HEK293 (cell line): ENCODE measurements at regions not wholly inside any gene's neighbourhood (a gene's known extent, or its start where the extent isn't known, plus 50 kb on each side); places are given as distances from the start of the nearest gene placed in this dataset.

Experiments
- CTCF ChIP-seq: fragments of 450-650 bp; formaldehyde crosslinking; IDR thresholded peaks from 2 replicates; pipeline ENCODE4 v1.5.1; 2016; ENCODE audit warnings: missing biosample characterization, missing genetic modification characterization
- PATZ1 ChIP-seq: fragments of 450-650 bp; formaldehyde crosslinking; IDR thresholded peaks from 2 replicates; pipeline ENCODE4 v1.5.1; 2016; ENCODE audit warnings: missing biosample characterization, missing genetic modification characterization
- PBX3 ChIP-seq: sonication (generic); formaldehyde crosslinking; IDR thresholded peaks from 2 replicates; pipeline ENCODE4 v1.8.1; 2022; ENCODE audit warnings: mild to moderate bottlenecking, moderate library complexity, missing genetic modification reagents
- YY1 ChIP-seq: fragments of 450-650 bp; formaldehyde crosslinking; IDR thresholded peaks from 2 replicates; pipeline ENCODE4 v1.5.1; 2018; ENCODE audit warnings: missing biosample characterization, missing genetic modification characterization
- ZBTB10 ChIP-seq: fragments of 450-650 bp; formaldehyde crosslinking; IDR thresholded peaks from 2 replicates; pipeline ENCODE4 v1.5.1; 2016; ENCODE audit warnings: missing biosample characterization, missing genetic modification characterization
- ZBTB49 ChIP-seq: fragments of 450-650 bp; formaldehyde crosslinking; IDR thresholded peaks from 2 replicates; pipeline ENCODE4 v1.5.1; 2016; ENCODE audit warnings: missing biosample characterization, missing genetic modification characterization, low read depth
- ZBTB7A ChIP-seq: fragments of 450-650 bp; formaldehyde crosslinking; IDR thresholded peaks from 2 replicates; pipeline ENCODE4 v1.5.1; 2016; ENCODE audit warnings: low read depth, missing biosample characterization, missing genetic modification characterization
- ZNF138 ChIP-seq: fragments of 450-650 bp; formaldehyde crosslinking; IDR thresholded peaks from 2 replicates; pipeline ENCODE4 v1.5.1; 2016; ENCODE audit warnings: missing biosample characterization, missing genetic modification characterization, borderline replicate concordance
- ZNF155 ChIP-seq: fragments of 450-650 bp; formaldehyde crosslinking; IDR thresholded peaks from 2 replicates; pipeline ENCODE4 v1.5.1; 2016; ENCODE audit warnings: missing biosample characterization, missing genetic modification characterization
- ZNF302 ChIP-seq: fragments of 450-650 bp; formaldehyde crosslinking; IDR thresholded peaks from 2 replicates; pipeline ENCODE4 v1.5.1; 2016; ENCODE audit warnings: missing biosample characterization, missing genetic modification characterization, low read depth
- ZNF449 ChIP-seq: fragments of 450-650 bp; formaldehyde crosslinking; IDR thresholded peaks from 2 replicates; pipeline ENCODE4 v1.5.1; 2017; ENCODE audit warnings: missing biosample characterization, mild to moderate bottlenecking, missing genetic modification characterization, moderate library complexity
- ZNF747 ChIP-seq: fragments of 450-650 bp; formaldehyde crosslinking; IDR thresholded peaks from 2 replicates; pipeline ENCODE4 v1.5.1; 2016; ENCODE audit warnings: missing biosample characterization, missing genetic modification characterization

- TF ChIP-seq CTCF (tag by site-specific recombination) (no peak), PBX3 (CRISPR knock-in tag) (no peak), ZNF302 (tag by site-specific recombination) (no peak), ZNF138 (tag by site-specific recombination) (no peak), ZNF747 (no peak), PATZ1 (tag by site-specific recombination) (no peak), ZBTB49 (tag by site-specific recombination) (no peak), ZNF155 (no peak), YY1 (no peak), ZNF449 (no peak), ZBTB7A (tag by site-specific recombination) (no peak), ZBTB10 (tag by site-specific recombination) (no peak)
Observed at GRCh38 chr2:133788386-133788785, 220.1 kb upstream of the NCKAP5 start.
